ENCODE measurements at regions not wholly inside any gene's neighbourhood (a gene's known extent, or its start where the extent isn't known, plus 50 kb on each side); places are given as distances from the start of the nearest gene placed in this dataset.

GRCh38 chr3:104275199-104275598 is 1091.5 kb upstream of the ALCAM start:
- TF ChIP-seq ZFX (IDR thresholded peaks at IDR 0.05; ENCODE audit: borderline replicate concordance) (no peak), CTCF (IDR thresholded peaks at IDR 0.05) (no peak)

Data from 22Rv1 (cell line).